NCI-H1694 treated with DMSO at 0.1 percent for 48 hours (cell line): ENCODE measurements at regions not wholly inside any gene's neighbourhood (a gene's known extent, or its start where the extent isn't known, plus 50 kb on each side); places are given as distances from the start of the nearest gene placed in this dataset.
"Not testable (repeated sequence)": the region's sequence is repeated elsewhere in the genome, so short reads cannot be mapped to it uniquely, and the experiment has no call there.

ENCODE experiments used
- DNase-seq: peaks from one replicate; lab custom pipeline; 2025; lab: John Stamatoyannopoulos, UW

GRCh38 chr9:117938896-117939295 is 234.7 kb downstream of the TLR4 start:
- DNase-seq, result no peak

GRCh38 chr9:117944750-117945149 is 240.5 kb downstream of the TLR4 start:
- DNase-seq, result not testable (repeated sequence)

GRCh38 chr9:117945286-117945685 is 241.1 kb downstream of the TLR4 start:
- DNase-seq, result no peak

- DNase-seq, result no peak
Observed at GRCh38 chr9:117951127-117951526, 246.9 kb downstream of the TLR4 start.

GRCh38 chr9:117952581-117952980 is 248.4 kb downstream of the TLR4 start:
- no peak for DNase-seq

GRCh38 chr9:117957267-117957666 is 253.1 kb downstream of the TLR4 start:
- DNase-seq, result no peak

- DNase-seq, result no peak
Observed at GRCh38 chr9:117958726-117959125, 254.5 kb downstream of the TLR4 start.

GRCh38 chr9:117963493-117964090 is 259.4 kb downstream of the TLR4 start:
- DNase-seq, result peak; percentile 6

GRCh38 chr9:117970276-117971050 is 266.3 kb downstream of the TLR4 start:
- DNase-seq, result no peak

- no peak for DNase-seq
Observed at GRCh38 chr9:117974108-117974507, 269.9 kb downstream of the TLR4 start.

GRCh38 chr9:117979914-117980313 is 275.7 kb downstream of the TLR4 start:
- DNase-seq, result no peak

- no peak for DNase-seq
Observed at GRCh38 chr9:117987945-117988344, 283.7 kb downstream of the TLR4 start.

- DNase-seq, result peak; percentile 72
Observed at GRCh38 chr9:117992006-117992405, 287.8 kb downstream of the TLR4 start.

GRCh38 chr9:118000581-118000980 is 296.4 kb downstream of the TLR4 start:
- no peak for DNase-seq

- DNase-seq, result no peak
Observed at GRCh38 chr9:118003240-118003639, 299.0 kb downstream of the TLR4 start.

- DNase-seq, result no peak
Observed at GRCh38 chr9:118008246-118008645, 304.0 kb downstream of the TLR4 start.

GRCh38 chr9:118009614-118010013 is 305.4 kb downstream of the TLR4 start:
- no peak for DNase-seq

GRCh38 chr9:118017607-118018122 is 313.5 kb downstream of the TLR4 start:
- DNase-seq, result no peak

GRCh38 chr9:118023644-118024043 is 319.4 kb downstream of the TLR4 start:
- no peak for DNase-seq

- DNase-seq, result no peak
Observed at GRCh38 chr9:118028225-118028624, 324.0 kb downstream of the TLR4 start.

- DNase-seq, result no peak
Observed at GRCh38 chr9:118029425-118029824, 325.2 kb downstream of the TLR4 start.

- DNase-seq, result no peak
Observed at GRCh38 chr9:118034701-118035100, 330.5 kb downstream of the TLR4 start.

GRCh38 chr9:118038713-118039112 is 334.5 kb downstream of the TLR4 start:
- no peak for DNase-seq

- no peak for DNase-seq
Observed at GRCh38 chr9:118058227-118058626, 354.0 kb downstream of the TLR4 start.
